Fibroblast of mammary gland (primary cell): ENCODE measurements at regions not wholly inside any gene's neighbourhood (a gene's known extent, or its start where the extent isn't known, plus 50 kb on each side); places are given as distances from the start of the nearest gene placed in this dataset.

ENCODE experiments used
- DNase-seq: peaks from one replicate; pipeline ENCODE4 v3.0.0-alpha.2; 2010; ENCODE audit warnings: low read depth
- H3K4me3 ChIP-seq: 2 replicates; pipeline ENCODE4 v1.5.1; 2011; ENCODE audit warnings: low read depth, mild to moderate bottlenecking, low read length, moderate library complexity; ENCODE audit not compliant: control insufficient read depth
- CTCF ChIP-seq: conservative IDR thresholded peaks from 2 replicates; pipeline ENCODE4 v1.5.1; 2011; ENCODE audit warnings: low read depth, low read length, inconsistent platforms; ENCODE audit not compliant: control insufficient read depth, insufficient read depth

- DNase-seq: no peak
- no peak overlapping the region for H3K4me3 ChIP-seq
- no peak for TF ChIP-seq CTCF
Observed at GRCh38 chr3:65098400-65098799, 410.6 kb upstream of the ADAMTS9 start.

- no peak overlapping the region for H3K4me3 ChIP-seq
- no peak for TF ChIP-seq CTCF
- no peak for DNase-seq
Observed at GRCh38 chr3:65096110-65096745, 408.4 kb upstream of the ADAMTS9 start.

GRCh38 chr3:65094723-65095122, 406.9 kb upstream of the ADAMTS9 start:
- DNase-seq: no peak
- no peak for TF ChIP-seq CTCF
- no peak overlapping the region for H3K4me3 ChIP-seq

GRCh38 chr3:65093641-65094040, 405.8 kb upstream of the ADAMTS9 start:
- no peak for TF ChIP-seq CTCF
- DNase-seq: no peak
- H3K4me3 ChIP-seq: no peak overlapping the region

GRCh38 chr3:65091565-65091964, 403.8 kb upstream of the ADAMTS9 start:
- H3K4me3 ChIP-seq: no peak overlapping the region
- TF ChIP-seq CTCF: no peak
- DNase-seq: no peak

GRCh38 chr3:65083240-65083639, 395.4 kb upstream of the ADAMTS9 start:
- no peak overlapping the region for H3K4me3 ChIP-seq
- DNase-seq: no peak
- no peak for TF ChIP-seq CTCF

- no peak for DNase-seq
- TF ChIP-seq CTCF: no peak
- H3K4me3 ChIP-seq: no peak overlapping the region
Observed at GRCh38 chr3:65081536-65081935, 393.7 kb upstream of the ADAMTS9 start.
